ENCODE measurements at regions not wholly inside any gene's neighbourhood (a gene's known extent, or its start where the extent isn't known, plus 50 kb on each side); places are given as distances from the start of the nearest gene placed in this dataset.

DNA sequence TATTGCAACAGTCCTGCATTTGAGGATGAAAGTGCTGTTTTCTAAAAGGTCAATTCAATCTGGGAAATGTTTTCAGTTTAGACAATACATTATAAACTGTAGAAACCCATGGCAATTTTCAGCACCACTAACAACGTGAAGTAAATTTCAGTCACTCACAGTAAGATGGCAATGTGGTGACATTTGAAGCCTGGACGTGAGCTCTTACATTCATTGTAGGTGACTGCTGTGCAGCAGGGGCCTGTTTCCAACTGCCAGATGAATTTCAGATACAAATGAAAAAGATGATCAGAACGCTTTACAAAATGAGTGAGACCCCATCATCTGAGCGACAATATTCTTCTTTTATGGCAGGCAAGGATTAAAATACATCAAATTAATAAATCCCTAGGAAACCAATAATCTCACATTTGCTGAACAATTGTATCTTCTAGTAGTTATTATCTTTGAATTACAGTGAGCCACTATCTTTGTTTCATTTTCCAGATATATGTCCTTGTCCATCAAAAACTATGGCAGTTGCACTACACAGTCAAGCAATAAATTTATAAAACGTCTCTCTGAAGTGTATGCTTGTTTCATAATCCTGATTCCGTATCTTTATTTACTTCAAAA is 1816.8 kb downstream of the OLFM4 start:
- intact Hi-C loops (cut with DNase I; ENCODE audit: low total_unique reads): no loop called here
- peaks cover 0 to 6% (median 0%) of the 10 kb centered on the region in 8 donors for H3K9me3 ChIP-seq
- 53 to 68% (median 56%) methylated on average over 6 of the region's 6 CpGs for WGBS, 5 donors

DNA sequence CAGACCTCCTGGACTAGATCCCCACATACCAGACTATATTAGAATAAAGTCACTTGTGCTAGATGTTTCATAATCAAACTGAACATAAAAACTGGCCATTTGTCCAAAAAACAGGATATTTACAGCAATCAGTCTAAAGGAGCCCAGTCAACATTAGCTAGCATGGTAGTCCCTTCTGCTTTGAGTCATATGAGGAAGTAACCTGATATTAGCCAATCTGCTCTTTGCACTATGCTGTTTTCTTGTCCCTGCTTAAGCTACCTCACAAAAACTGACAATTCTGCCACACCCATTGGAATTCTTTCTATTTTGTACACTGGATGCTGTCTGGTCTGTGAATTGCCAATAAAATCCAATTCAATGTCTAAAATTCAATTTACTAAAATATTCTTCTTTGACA is 1824.2 kb downstream of the OLFM4 start:
- H3K4me1 ChIP-seq: no peaks in the 10 kb centered on the region
- no peak overlapping the region for H3K27ac ChIP-seq
- peaks cover 0 to 36% (median 6%) of the 10 kb centered on the region in 8 donors for H3K9me3 ChIP-seq
- intact Hi-C loops (cut with DNase I; ENCODE audit: low total_unique reads): no loop called here
- no peaks in the 10 kb centered on the region for H3K27me3 ChIP-seq (replicated peaks in 1 of 7)
- TF ChIP-seq POLR2A (IDR thresholded peaks at IDR 0.05) (no peak), POLR2AphosphoS5 (IDR thresholded peaks at IDR 0.05) (no peak)
- no peak for DNase-seq
- no peak overlapping the region for H3K4me3 ChIP-seq
- no peaks in the 10 kb centered on the region for H3K36me3 ChIP-seq

More for the DNA sequence above, 1816.8 kb downstream of the OLFM4 start:
- Histone ChIP-seq H3K27ac (no peak overlapping the region), H3K4me1 (no peaks in the 10 kb centered on the region), H3K27me3 (replicated peaks in 1 of 7) (no peaks in the 10 kb centered on the region), H3K4me3 (no peak overlapping the region), H3K36me3 (no peaks in the 10 kb centered on the region)
- DNase-seq: no peak
- TF ChIP-seq POLR2A (IDR thresholded peaks at IDR 0.05) (no peak), POLR2AphosphoS5 (IDR thresholded peaks at IDR 0.05) (no peak)
- TF ChIP-seq, protein P1, sequence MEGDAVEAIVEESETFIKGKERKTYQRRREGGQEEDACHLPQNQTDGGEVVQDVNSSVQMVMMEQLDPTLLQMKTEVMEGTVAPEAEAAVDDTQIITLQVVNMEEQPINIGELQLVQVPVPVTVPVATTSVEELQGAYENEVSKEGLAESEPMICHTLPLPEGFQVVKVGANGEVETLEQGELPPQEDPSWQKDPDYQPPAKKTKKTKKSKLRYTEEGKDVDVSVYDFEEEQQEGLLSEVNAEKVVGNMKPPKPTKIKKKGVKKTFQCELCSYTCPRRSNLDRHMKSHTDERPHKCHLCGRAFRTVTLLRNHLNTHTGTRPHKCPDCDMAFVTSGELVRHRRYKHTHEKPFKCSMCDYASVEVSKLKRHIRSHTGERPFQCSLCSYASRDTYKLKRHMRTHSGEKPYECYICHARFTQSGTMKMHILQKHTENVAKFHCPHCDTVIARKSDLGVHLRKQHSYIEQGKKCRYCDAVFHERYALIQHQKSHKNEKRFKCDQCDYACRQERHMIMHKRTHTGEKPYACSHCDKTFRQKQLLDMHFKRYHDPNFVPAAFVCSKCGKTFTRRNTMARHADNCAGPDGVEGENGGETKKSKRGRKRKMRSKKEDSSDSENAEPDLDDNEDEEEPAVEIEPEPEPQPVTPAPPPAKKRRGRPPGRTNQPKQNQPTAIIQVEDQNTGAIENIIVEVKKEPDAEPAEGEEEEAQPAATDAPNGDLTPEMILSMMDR (IDR thresholded peaks at IDR 0.05 in 8 of 11, conservative IDR thresholded peaks at IDR 0.05 in 3 of 11): no peak

DNA sequence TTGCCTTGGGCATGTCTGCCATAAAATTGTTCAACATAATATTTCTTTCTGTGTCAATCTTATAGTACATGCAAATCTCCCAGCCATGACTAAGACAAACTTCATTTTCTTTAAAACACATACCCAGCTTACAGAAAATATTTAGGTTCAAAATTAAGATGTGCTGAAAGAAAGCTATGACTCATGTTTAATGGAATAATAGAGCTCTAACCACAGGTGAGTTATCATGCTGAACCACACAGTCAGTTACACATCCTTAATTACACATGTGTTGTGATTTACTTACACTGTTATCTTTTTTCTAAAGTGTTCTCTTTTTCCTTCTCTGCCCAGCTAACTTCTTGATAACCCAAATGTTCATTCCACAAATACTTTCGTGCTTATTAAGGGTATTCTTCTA is 1831.2 kb downstream of the OLFM4 start:
- Histone ChIP-seq H3K36me3 (no peaks in the 10 kb centered on the region), H3K4me1 (no peaks in the 10 kb centered on the region), H3K4me3 (no peak overlapping the region), H3K27ac (no peak overlapping the region), H3K27me3 (replicated peaks in 1 of 7) (no peaks in the 10 kb centered on the region), H3K9me3 (peaks cover 0 to 20% (median 5%) of the 10 kb centered on the region in 8 donors)
- TF ChIP-seq POLR2AphosphoS5 (IDR thresholded peaks at IDR 0.05) (no peak), POLR2A (IDR thresholded peaks at IDR 0.05) (no peak)
- TF ChIP-seq, protein P1 (IDR thresholded peaks at IDR 0.05 in 8 of 11, conservative IDR thresholded peaks at IDR 0.05 in 3 of 11): no peak
- WGBS, 5 donors: 62 to 78% (median 75%) methylated on average over 1 of the region's 1 CpG
- DNase-seq: no peak
- intact Hi-C loops (cut with DNase I; ENCODE audit: low total_unique reads): no loop called here

DNA sequence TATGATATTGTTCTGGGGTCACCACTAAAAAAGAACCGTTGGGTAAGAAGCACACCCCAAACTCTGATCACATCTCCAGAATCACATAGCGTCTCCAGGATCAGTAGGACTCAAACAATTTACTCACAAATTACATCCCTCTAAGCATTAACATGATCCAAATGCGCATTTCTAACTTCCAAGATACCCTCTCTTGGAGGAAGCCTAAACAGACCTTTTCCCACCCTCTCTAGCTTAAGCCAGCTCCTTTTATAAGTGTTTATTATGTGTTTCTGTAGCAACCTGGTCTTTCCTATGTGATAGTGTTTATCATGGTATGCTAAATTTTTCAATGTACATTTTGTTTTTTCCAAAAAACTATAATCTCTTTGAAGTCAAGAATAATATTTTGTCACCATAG is 1846.5 kb downstream of the OLFM4 start:
- Histone ChIP-seq H3K4me1 (no peaks in the 10 kb centered on the region), H3K36me3 (no peaks in the 10 kb centered on the region), H3K27ac (no peak overlapping the region), H3K9me3 (peaks cover 0 to 9% (median 0%) of the 10 kb centered on the region in 8 donors), H3K27me3 (replicated peaks in 1 of 7) (no peaks in the 10 kb centered on the region), H3K4me3 (no peak overlapping the region)
- DNase-seq: no peak
- no peak for TF ChIP-seq POLR2AphosphoS5 (IDR thresholded peaks at IDR 0.05)
- TF ChIP-seq, protein P1 (IDR thresholded peaks at IDR 0.05 in 8 of 11, conservative IDR thresholded peaks at IDR 0.05 in 3 of 11): no peak
- no peak for TF ChIP-seq POLR2A (IDR thresholded peaks at IDR 0.05)
- WGBS, 5 donors: 71 to 79% (median 76%) methylated on average over 3 of the region's 3 CpGs
- intact Hi-C loops (cut with DNase I; ENCODE audit: low total_unique reads): no loop called here

Measured in spleen (tissue), 11 donors.